ENCODE measurements at regions not wholly inside any gene's neighbourhood (a gene's known extent, or its start where the extent isn't known, plus 50 kb on each side); places are given as distances from the start of the nearest gene placed in this dataset.
"Not testable (repeated sequence)": the region's sequence is repeated elsewhere in the genome, so short reads cannot be mapped to it uniquely, and the experiment has no call there.

GRCh38 chr2:144774809-144775208 is 254.9 kb upstream of the ZEB2 start:
- in situ Hi-C loops (cut with HindIII; ENCODE audit: low pct_ligation_motif_present, low sequenced_read_pairs) = no loop called here
- Histone ChIP-seq H3K36me3 (replicated peaks) (no peaks in the 10 kb centered on the region), H3K27ac (no peak overlapping the region), H3K27me3 (replicated peaks) (no peaks in the 10 kb centered on the region), H3K4me3 (ENCODE audit: low read depth, low read length) (no peak overlapping the region)
- DNase-seq = no peak
- TF ChIP-seq CTCF (IDR thresholded peaks at IDR 0.05; ENCODE audit: low read depth, low read length, missing control alignments) = no peak

- TF ChIP-seq CTCF (IDR thresholded peaks at IDR 0.05; ENCODE audit: low read depth, low read length, missing control alignments) = no peak
These were observed 251.4 kb upstream of the ZEB2 start for GRCh38 chr2:144771348-144771747.

GRCh38 chr2:144770616-144771230 is 250.8 kb upstream of the ZEB2 start:
- in situ Hi-C loops (cut with HindIII; ENCODE audit: low pct_ligation_motif_present, low sequenced_read_pairs) = no loop called here
- H3K36me3 ChIP-seq (replicated peaks) = no peaks in the 10 kb centered on the region

More at GRCh38 chr2:144771348-144771747, 251.4 kb upstream of the ZEB2 start:
- no peak overlapping the region for H3K27ac ChIP-seq
- no peaks in the 10 kb centered on the region for H3K27me3 ChIP-seq (replicated peaks)
- no peaks in the 10 kb centered on the region for H3K36me3 ChIP-seq (replicated peaks)
- no peak overlapping the region for H3K4me3 ChIP-seq (ENCODE audit: low read depth, low read length)
- in situ Hi-C loops (cut with HindIII; ENCODE audit: low pct_ligation_motif_present, low sequenced_read_pairs) = no loop called here
- DNase-seq = no peak

GRCh38 chr2:144760939-144761338 is 241.0 kb upstream of the ZEB2 start:
- in situ Hi-C loops (cut with HindIII; ENCODE audit: low pct_ligation_motif_present, low sequenced_read_pairs); H3K4me3 ChIP-seq (ENCODE audit: low read depth, low read length); DNase-seq; H3K36me3 ChIP-seq (replicated peaks); H3K27me3 ChIP-seq (replicated peaks); H3K27ac ChIP-seq: not testable (repeated sequence)

More at GRCh38 chr2:144770616-144771230, 250.8 kb upstream of the ZEB2 start:
- DNase-seq = no peak
- no peak overlapping the region for H3K4me3 ChIP-seq (ENCODE audit: low read depth, low read length)
- no peak overlapping the region for H3K27ac ChIP-seq
- no peaks in the 10 kb centered on the region for H3K27me3 ChIP-seq (replicated peaks)
- TF ChIP-seq CTCF (IDR thresholded peaks at IDR 0.05; ENCODE audit: low read depth, low read length, missing control alignments) = no peak

- Histone ChIP-seq H3K4me3 (ENCODE audit: low read depth, low read length) (no peak overlapping the region), H3K27ac (no peak overlapping the region), H3K27me3 (replicated peaks) (no peaks in the 10 kb centered on the region), H3K36me3 (replicated peaks) (no peaks in the 10 kb centered on the region)
- DNase-seq = no peak
- no peak for TF ChIP-seq CTCF (IDR thresholded peaks at IDR 0.05; ENCODE audit: low read depth, low read length, missing control alignments)
- in situ Hi-C loops (cut with HindIII; ENCODE audit: low pct_ligation_motif_present, low sequenced_read_pairs) = no loop called here
These were observed 239.8 kb upstream of the ZEB2 start for GRCh38 chr2:144759746-144760145.

- in situ Hi-C loops (cut with HindIII; ENCODE audit: low pct_ligation_motif_present, low sequenced_read_pairs); H3K4me3 ChIP-seq (ENCODE audit: low read depth, low read length): not testable (repeated sequence)
- DNase-seq = peak; percentile 14
These were observed 238.3 kb upstream of the ZEB2 start for GRCh38 chr2:144758196-144758595.

GRCh38 chr2:144753416-144753815 is 233.5 kb upstream of the ZEB2 start:
- Histone ChIP-seq H3K27ac (no peak overlapping the region), H3K27me3 (replicated peaks) (no peaks in the 10 kb centered on the region), H3K36me3 (replicated peaks) (no peaks in the 10 kb centered on the region), H3K4me3 (ENCODE audit: low read depth, low read length) (no peak overlapping the region)
- in situ Hi-C loops (cut with HindIII; ENCODE audit: low pct_ligation_motif_present, low sequenced_read_pairs) = no loop called here
- no peak for TF ChIP-seq CTCF (IDR thresholded peaks at IDR 0.05; ENCODE audit: low read depth, low read length, missing control alignments)
- no peak for DNase-seq

More at GRCh38 chr2:144758196-144758595, 238.3 kb upstream of the ZEB2 start:
- H3K27me3 ChIP-seq (replicated peaks); H3K27ac ChIP-seq; H3K36me3 ChIP-seq (replicated peaks): not testable (repeated sequence)
